ENCODE measurements at regions not wholly inside any gene's neighbourhood (a gene's known extent, or its start where the extent isn't known, plus 50 kb on each side); places are given as distances from the start of the nearest gene placed in this dataset.

- Histone ChIP-seq H3K36me3 (replicated peaks in 1 of 2; ENCODE audit: control insufficient read depth in 1 of 2, insufficient read depth in 2 of 2, low read length in 1 of 2) (no peaks in the 10 kb centered on the region), H4K20me1 (ENCODE audit: insufficient read depth) (no peaks in the 10 kb centered on the region), H3K4me1 (ENCODE audit: control insufficient read depth in 1 of 2, insufficient read depth in 2 of 2, low read depth in 1 of 2, low read length in 1 of 2) (no peaks in the 10 kb centered on the region), H3K9me2 (no peaks in the 10 kb centered on the region), H3K79me2 (ENCODE audit: insufficient read depth) (no peaks in the 10 kb centered on the region), H2AFZ (ENCODE audit: low read depth) (no peak overlapping the region), H3K4me3 (ENCODE audit: low read depth in 2 of 2, low read length in 1 of 2) (no peak overlapping the region), H3K4me2 (no peak overlapping the region), H3K27me3 (ENCODE audit: insufficient read depth) (no peaks in the 10 kb centered on the region; the same call in 1 of the 2 replicates), H3K9ac (no peak overlapping the region), H3F3A (replicated peaks; ENCODE audit: insufficient read depth) (no peaks in the 10 kb centered on the region), H3K9me3 (no peaks in the 10 kb centered on the region), H3K27ac (ENCODE audit: low read depth in 2 of 2, low read length in 1 of 2) (no peak overlapping the region)
- POLR2A ChIA-PET: no interaction called here
- TF ChIP-seq RAD21 (IDR thresholded peaks at IDR 0.05; ENCODE audit: low read length) (no peak), IRF3 (IDR thresholded peaks at IDR 0.05; ENCODE audit: low read depth, low read length) (no peak), JUND (IDR thresholded peaks at IDR 0.05) (no peak), POLR2AphosphoS5 (IDR thresholded peaks at IDR 0.05; ENCODE audit: low read depth, low read length) (no peak), GABPA (IDR thresholded peaks at IDR 0.05; ENCODE audit: low read depth) (no peak), RXRA (IDR thresholded peaks at IDR 0.05; ENCODE audit: borderline replicate concordance, low read depth) (no peak), USF1 (IDR thresholded peaks at IDR 0.05; ENCODE audit: borderline replicate concordance, low read depth) (no peak), MXI1 (IDR thresholded peaks at IDR 0.05; ENCODE audit: low read depth, low read length) (no peak), YY1 (IDR thresholded peaks at IDR 0.05; ENCODE audit: low read depth) (no peak), TEAD4 (IDR thresholded peaks at IDR 0.05; ENCODE audit: borderline replicate concordance, insufficient read depth) (no peak), FOXJ3 (CRISPR knock-in tag; IDR thresholded peaks at IDR 0.05) (no peak), ELF1 (IDR thresholded peaks at IDR 0.05) (no peak), RFX5 (IDR thresholded peaks at IDR 0.05; ENCODE audit: low read length) (no peak), REST (IDR thresholded peaks at IDR 0.05; ENCODE audit: low read depth, low read length) (no peak), CTCF (IDR thresholded peaks at IDR 0.05) (no peak), NRF1 (IDR thresholded peaks at IDR 0.05; ENCODE audit: low read depth, low read length) (no peak), SIN3A (IDR thresholded peaks at IDR 0.05; ENCODE audit: borderline replicate concordance, low read depth, low read length) (no peak), USF2 (IDR thresholded peaks at IDR 0.05; ENCODE audit: borderline replicate concordance, low read depth, low read length) (no peak)
- WGBS (ENCODE audit: low lambda C conversion rate): 5% methylated on average over 5 of the region's 7 CpGs
- CTCF ChIA-PET: no interaction called here
- no peak for DNase-seq
Measured at GRCh38 chr5:2913281-2913680, 161.8 kb upstream of the IRX2 start.
